Right lobe of liver (tissue), 4 donors: ENCODE measurements at regions not wholly inside any gene's neighbourhood (a gene's known extent, or its start where the extent isn't known, plus 50 kb on each side); places are given as distances from the start of the nearest gene placed in this dataset.

ENCODE experiments used
- POLR2A ChIP-seq: fragments of 450-650 bp; IDR thresholded peaks from one replicate; pipeline ENCODE4 v1.6.1; 2017; ENCODE audit warnings: antibody characterized with exemption, mild to moderate bottlenecking
- TF ChIP-seq, protein P1 (sequence below), 4 donors: fragments of 200-600 bp in 3 of 4; fragments of 450-650 bp in 1 of 4; IDR thresholded peaks; one replicate each; pipeline versions ENCODE4 v1.5.1 to v1.8.0; 2016 to 2022; ENCODE audit warnings: antibody characterized with exemption in 4 of 4, mild to moderate bottlenecking in 2 of 4
- donor health status: DM: no; HTN: no; CAD: no.
- donor health status: DM: no; HTN: no; CAD: no.
- donor health status: DM: no; HTN: yes; CAD: no.

DNA sequence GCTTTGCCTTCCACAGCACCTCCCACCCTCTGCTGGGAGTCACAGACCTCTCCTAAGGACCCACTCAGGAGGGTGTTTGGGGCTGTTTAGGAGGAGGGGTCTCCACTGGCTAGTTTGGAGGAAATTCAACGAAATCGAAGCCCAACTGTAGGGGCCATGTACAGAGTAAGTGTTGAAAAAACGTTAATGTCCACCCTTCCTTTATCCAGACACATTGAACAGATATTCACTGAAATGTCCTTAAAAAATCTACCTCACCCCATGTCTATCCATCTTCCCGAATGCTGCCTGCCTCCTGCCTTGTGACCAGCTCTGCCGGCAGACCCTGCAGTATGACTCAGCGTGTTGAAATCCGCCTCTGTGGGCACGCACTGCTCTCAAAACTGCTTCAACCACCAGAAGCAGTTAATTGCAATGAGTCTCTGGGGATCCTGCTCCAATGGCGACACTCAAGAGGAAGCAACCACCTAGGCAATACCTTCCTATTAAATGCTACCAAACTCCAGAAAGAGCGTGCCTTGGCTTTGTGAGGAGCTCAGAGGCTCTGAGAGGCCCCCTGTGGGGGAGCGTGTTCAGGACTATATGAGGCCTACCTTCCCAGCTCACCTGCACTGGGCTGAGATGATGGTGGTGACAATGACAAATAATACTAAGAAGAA lies 61.4 kb upstream of the RTN4 start:
- TF ChIP-seq, protein P1, sequence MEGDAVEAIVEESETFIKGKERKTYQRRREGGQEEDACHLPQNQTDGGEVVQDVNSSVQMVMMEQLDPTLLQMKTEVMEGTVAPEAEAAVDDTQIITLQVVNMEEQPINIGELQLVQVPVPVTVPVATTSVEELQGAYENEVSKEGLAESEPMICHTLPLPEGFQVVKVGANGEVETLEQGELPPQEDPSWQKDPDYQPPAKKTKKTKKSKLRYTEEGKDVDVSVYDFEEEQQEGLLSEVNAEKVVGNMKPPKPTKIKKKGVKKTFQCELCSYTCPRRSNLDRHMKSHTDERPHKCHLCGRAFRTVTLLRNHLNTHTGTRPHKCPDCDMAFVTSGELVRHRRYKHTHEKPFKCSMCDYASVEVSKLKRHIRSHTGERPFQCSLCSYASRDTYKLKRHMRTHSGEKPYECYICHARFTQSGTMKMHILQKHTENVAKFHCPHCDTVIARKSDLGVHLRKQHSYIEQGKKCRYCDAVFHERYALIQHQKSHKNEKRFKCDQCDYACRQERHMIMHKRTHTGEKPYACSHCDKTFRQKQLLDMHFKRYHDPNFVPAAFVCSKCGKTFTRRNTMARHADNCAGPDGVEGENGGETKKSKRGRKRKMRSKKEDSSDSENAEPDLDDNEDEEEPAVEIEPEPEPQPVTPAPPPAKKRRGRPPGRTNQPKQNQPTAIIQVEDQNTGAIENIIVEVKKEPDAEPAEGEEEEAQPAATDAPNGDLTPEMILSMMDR (IDR thresholded peaks at IDR 0.05) = no peak
- TF ChIP-seq POLR2A = no peak
